ENCODE measurements at regions not wholly inside any gene's neighbourhood (a gene's known extent, or its start where the extent isn't known, plus 50 kb on each side); places are given as distances from the start of the nearest gene placed in this dataset.

DNA sequence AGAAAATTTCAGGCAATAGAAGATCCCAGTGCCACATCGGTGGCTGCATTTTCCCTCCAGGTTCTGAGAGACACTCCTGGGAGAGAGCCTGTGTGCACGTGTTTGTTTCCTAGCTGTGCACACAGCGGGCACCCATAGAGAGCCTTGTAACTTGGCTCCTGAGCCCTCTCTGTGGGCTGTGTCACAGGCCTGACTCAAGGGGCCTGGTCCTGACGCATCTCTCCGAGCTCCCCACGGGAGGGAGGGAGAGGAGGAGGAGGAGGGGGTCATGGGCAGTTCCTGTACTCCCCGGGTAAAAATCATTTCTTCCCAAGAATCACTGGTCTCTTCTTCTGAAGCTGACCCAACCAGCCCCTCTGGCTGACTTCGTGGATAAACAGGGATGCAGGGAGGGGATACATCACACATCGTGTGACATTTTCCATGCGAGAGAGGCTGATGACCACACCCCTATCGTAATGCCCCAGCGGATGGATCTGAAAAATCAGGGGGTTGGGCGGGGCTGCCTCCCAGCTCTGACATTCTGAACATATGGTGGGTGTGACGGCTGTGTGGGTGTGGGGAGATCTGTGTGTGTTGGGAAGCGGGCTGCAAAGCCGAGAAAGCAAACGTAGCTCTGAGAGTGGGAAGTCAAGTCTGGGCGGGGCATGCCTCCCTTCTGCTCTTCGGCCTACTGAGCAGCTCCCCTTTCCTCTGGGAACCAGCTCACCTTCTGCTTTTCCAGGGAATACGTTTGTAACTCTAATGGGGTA is 308.3 kb upstream of the HS6ST1 start:
- TF ChIP-seq, protein P1, sequence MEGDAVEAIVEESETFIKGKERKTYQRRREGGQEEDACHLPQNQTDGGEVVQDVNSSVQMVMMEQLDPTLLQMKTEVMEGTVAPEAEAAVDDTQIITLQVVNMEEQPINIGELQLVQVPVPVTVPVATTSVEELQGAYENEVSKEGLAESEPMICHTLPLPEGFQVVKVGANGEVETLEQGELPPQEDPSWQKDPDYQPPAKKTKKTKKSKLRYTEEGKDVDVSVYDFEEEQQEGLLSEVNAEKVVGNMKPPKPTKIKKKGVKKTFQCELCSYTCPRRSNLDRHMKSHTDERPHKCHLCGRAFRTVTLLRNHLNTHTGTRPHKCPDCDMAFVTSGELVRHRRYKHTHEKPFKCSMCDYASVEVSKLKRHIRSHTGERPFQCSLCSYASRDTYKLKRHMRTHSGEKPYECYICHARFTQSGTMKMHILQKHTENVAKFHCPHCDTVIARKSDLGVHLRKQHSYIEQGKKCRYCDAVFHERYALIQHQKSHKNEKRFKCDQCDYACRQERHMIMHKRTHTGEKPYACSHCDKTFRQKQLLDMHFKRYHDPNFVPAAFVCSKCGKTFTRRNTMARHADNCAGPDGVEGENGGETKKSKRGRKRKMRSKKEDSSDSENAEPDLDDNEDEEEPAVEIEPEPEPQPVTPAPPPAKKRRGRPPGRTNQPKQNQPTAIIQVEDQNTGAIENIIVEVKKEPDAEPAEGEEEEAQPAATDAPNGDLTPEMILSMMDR (IDR thresholded peaks at IDR 0.05), result no peak
- no peak for TF ChIP-seq POLR2A (IDR thresholded peaks at IDR 0.05)

Data from thyroid gland (tissue), 4 donors.